A549 (cell line): ENCODE measurements at regions not wholly inside any gene's neighbourhood (a gene's known extent, or its start where the extent isn't known, plus 50 kb on each side); places are given as distances from the start of the nearest gene placed in this dataset.

ENCODE experiments used
- CHD4 ChIP-seq: fragments of 200-600 bp; sonication (generic); IDR thresholded peaks from 2 replicates; pipeline ENCODE4 v1.6.1; 2016; ENCODE audit warnings: antibody characterized with exemption, mild to moderate bottlenecking, borderline replicate concordance
- JUN ChIP-seq, 2 experiments: fragments of >200 bp; sonication (Bioruptor Twin); formaldehyde crosslinking; IDR thresholded peaks; 2 replicates in 1 of 2; 3 replicates in 1 of 2; pipeline ENCODE4 v1.6.1; 2016 to 2017
- KDM1A ChIP-seq: fragments of 200-600 bp; sonication (generic); IDR thresholded peaks from 2 replicates; pipeline ENCODE4 v1.6.1; 2016; ENCODE audit warnings: low read depth, mild to moderate bottlenecking
- MAZ ChIP-seq: fragments of 150-350 bp; IDR thresholded peaks from 2 replicates; pipeline ENCODE4 v1.6.1; 2014; ENCODE audit warnings: antibody characterized with exemption, low read depth, low read length, borderline replicate concordance
- NPAS2 ChIP-seq: fragments of 250-450 bp; sonication (Bioruptor Pico); IDR thresholded peaks from 2 replicates; pipeline ENCODE4 v1.8.0; 2022; ENCODE audit warnings: mild to moderate bottlenecking, moderate library complexity, borderline replicate concordance
- TF ChIP-seq, protein P1 (sequence below): fragments of 450-650 bp; IDR thresholded peaks from 2 replicates; pipeline ENCODE4 v1.6.1; 2014; ENCODE audit warnings: antibody characterized with exemption
- TF ChIP-seq, protein P2 (sequence below): fragments of >200 bp; sonication (Bioruptor Twin); formaldehyde crosslinking; IDR thresholded peaks from 3 replicates; pipeline ENCODE4 v1.5.1; 2016

DNA sequence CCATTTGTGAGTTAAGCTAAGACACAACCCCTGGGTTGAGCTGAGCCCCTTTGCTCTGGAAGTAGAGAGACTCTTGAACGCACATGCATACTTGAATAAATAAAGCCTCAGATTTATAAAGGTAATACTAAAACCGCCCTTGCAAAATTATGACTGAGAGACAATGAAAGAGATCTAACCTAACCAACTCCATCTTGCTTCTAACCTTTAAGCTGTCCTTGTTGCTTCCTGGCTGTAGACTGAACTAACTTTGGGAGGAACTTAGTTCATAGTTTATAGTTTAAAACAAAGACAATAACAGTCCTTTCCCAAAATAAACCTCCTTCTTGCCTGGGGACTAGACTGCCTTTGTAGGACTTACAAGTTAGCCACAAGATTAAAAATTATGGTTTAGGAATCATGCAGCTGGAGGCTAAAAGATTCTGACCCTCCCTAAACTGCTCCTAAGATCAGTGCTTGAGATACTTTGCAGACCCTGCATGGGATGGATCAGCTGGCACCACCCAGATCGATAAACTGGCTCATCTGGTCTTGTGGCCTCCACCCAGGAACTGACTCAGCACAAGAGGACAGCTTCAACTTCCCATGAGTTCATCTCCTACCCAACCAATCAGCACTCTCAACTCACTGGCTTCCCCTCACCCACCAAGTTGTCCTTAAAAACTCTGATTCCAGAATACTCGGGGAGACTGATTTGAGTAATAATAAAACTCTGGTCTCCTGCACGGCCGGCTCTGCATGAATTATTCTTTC lies 240.2 kb upstream of the SLC14A2 start:
- no peak for TF ChIP-seq JUN (IDR thresholded peaks at IDR 0.05)
- TF ChIP-seq, protein P1, sequence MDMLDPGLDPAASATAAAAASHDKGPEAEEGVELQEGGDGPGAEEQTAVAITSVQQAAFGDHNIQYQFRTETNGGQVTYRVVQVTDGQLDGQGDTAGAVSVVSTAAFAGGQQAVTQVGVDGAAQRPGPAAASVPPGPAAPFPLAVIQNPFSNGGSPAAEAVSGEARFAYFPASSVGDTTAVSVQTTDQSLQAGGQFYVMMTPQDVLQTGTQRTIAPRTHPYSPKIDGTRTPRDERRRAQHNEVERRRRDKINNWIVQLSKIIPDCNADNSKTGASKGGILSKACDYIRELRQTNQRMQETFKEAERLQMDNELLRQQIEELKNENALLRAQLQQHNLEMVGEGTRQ: no peak
- no peak for TF ChIP-seq KDM1A
- TF ChIP-seq, protein P2, sequence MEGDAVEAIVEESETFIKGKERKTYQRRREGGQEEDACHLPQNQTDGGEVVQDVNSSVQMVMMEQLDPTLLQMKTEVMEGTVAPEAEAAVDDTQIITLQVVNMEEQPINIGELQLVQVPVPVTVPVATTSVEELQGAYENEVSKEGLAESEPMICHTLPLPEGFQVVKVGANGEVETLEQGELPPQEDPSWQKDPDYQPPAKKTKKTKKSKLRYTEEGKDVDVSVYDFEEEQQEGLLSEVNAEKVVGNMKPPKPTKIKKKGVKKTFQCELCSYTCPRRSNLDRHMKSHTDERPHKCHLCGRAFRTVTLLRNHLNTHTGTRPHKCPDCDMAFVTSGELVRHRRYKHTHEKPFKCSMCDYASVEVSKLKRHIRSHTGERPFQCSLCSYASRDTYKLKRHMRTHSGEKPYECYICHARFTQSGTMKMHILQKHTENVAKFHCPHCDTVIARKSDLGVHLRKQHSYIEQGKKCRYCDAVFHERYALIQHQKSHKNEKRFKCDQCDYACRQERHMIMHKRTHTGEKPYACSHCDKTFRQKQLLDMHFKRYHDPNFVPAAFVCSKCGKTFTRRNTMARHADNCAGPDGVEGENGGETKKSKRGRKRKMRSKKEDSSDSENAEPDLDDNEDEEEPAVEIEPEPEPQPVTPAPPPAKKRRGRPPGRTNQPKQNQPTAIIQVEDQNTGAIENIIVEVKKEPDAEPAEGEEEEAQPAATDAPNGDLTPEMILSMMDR: no peak
- TF ChIP-seq NPAS2 (CRISPR knock-in tag): no peak
- no peak for TF ChIP-seq CHD4
- TF ChIP-seq MAZ: no peak
